HG03139 (cell line): ENCODE measurements at regions not wholly inside any gene's neighbourhood (a gene's known extent, or its start where the extent isn't known, plus 50 kb on each side); places are given as distances from the start of the nearest gene placed in this dataset.

ENCODE experiments used
- ATAC-seq: cut with Tn5 transposase; IDR thresholded peaks from one replicate; pipeline ENCODE4 v1.9.1; 2021; ENCODE audit not compliant: unreplicated experiment

- no peak for ATAC-seq
These were observed 212.4 kb downstream of the HSD17B3 start for GRCh38 chr9:96089452-96090085.

- ATAC-seq = no peak
These were observed 213.0 kb downstream of the ERCC6L2 start for GRCh38 chr9:96088510-96088909.

DNA sequence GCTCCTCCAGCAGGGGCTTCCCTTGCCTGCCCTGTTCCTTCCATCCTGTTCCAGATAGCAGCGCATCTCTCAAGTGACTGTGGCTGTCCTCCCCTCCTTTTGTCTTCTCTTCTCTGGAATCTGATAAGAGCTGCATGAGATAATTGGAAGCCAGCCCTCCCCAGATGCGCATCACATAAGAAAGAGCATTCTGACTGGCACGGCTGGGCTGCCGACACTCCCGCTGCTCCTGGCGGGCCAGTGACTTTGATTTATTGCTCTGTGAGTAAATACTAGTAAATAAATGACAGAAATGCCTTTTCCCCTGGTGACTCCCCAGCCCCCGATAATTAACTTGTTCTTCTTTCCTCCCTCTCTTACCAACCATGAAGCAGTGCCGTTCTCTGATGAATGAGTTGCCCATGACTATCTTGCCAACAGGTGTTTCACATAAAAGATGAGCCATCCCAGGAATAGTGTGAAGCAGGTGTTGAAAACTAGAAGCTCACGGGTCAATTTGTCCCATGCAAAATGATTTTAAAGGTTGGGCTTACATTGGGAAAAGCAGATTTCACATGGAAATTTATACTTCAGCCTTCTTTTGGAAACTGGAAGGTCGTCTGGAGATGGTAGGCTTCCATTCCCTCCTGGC, 212.3 kb downstream of the ERCC6L2 start:
- ATAC-seq = no peak

- ATAC-seq = no peak
These were observed 211.6 kb downstream of the ERCC6L2 start for GRCh38 chr9:96086936-96087571.

GRCh38 chr9:96085491-96086143, 210.1 kb downstream of the ERCC6L2 start:
- no peak for ATAC-seq

GRCh38 chr9:96084331-96084734, 208.8 kb downstream of the ERCC6L2 start:
- no peak for ATAC-seq

- ATAC-seq = no peak
These were observed 207.2 kb downstream of the ERCC6L2 start for GRCh38 chr9:96082516-96083232.

GRCh38 chr9:96080364-96080763, 204.9 kb downstream of the ERCC6L2 start:
- ATAC-seq = no peak

GRCh38 chr9:96079779-96080178, 204.3 kb downstream of the ERCC6L2 start:
- no peak for ATAC-seq

- ATAC-seq = no peak
These were observed 203.5 kb downstream of the ERCC6L2 start for GRCh38 chr9:96078897-96079490.

DNA sequence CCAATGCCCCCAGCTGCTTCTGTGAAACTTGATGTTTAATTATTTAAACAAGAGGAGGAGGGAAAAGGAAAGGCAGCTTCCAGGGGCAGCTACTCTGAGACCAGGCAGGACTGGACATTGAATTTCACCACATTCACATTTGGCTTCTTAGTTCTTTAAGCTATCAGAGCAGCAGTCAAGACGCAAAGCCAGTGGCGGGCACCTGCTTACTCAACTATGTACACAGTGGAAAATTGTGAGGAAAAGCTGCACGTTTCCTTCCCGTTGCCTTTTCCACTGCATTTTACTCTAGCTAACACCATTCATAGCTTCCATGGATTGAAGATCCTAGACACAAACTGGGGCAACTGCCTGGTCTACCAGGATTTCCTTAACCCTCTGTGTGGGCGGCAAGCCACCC, 200.3 kb downstream of the ERCC6L2 start:
- ATAC-seq = no peak

DNA sequence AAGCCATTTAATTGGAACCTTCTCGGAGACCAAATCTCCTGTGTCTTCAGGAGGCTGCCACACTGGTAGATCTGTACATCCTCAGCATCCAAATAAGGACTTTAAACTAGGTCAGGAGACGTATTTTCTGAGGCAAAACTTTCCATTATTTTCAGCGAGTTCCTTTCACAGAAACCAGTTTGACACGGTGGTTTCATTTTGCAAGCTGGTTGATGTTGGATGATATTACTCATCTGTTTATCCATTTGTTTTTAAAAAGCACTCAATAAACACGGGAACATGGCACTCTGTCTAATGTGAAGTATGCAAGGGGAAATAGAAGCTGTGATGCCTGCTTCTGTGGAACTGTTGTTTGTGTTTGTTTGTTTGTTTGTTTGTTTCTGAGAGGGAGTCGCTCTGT, 199.6 kb downstream of the ERCC6L2 start:
- no peak for ATAC-seq

DNA sequence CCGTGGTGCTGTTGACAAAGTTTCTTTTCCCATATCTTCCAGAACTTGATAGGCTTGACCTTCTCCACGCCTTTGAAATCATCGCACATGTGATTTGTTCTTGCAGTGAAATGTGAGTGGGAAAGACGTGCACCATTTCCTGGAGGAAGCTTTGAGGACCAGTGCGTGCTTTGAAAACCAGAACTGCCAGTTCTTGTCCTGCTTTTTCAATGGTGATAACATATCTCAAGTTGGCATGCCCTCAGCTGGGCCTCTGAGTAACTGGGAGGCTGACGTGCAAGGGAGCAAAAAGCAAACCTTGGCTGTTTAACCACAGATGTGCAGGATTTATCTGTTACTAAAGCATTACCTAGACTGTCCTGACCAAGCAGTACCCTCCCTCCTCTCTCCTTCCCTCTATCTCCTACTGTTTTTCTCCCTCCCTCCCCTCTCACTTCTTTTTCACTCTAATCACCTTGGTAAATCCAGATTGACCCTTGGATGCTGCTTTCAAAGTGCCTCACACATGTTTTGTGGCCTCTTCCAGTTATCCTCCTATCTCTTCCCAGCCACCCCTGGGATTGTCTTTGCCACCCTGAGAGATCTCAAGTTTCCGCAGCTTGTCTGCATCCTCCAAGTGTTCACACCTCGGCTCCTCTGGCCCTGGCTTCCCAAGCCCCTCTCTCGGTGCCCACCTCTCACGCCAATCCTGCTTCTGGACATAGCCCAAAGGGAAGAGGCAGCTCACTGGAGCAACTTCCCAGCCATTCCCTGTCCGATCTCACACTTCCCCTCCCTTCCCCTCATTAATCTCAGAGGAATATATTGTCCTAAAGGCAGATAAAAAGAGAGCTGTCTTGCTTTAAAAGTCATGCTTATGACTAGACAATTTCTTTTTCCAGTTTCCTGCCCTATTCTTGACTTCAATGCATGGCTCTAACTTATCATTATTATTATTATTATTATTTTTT, 198.3 kb downstream of the ERCC6L2 start:
- ATAC-seq = no peak

- no peak for ATAC-seq
These were observed 197.4 kb downstream of the ERCC6L2 start for GRCh38 chr9:96072930-96073329.

GRCh38 chr9:96071815-96072124, 196.3 kb downstream of the ERCC6L2 start:
- no peak for ATAC-seq

DNA sequence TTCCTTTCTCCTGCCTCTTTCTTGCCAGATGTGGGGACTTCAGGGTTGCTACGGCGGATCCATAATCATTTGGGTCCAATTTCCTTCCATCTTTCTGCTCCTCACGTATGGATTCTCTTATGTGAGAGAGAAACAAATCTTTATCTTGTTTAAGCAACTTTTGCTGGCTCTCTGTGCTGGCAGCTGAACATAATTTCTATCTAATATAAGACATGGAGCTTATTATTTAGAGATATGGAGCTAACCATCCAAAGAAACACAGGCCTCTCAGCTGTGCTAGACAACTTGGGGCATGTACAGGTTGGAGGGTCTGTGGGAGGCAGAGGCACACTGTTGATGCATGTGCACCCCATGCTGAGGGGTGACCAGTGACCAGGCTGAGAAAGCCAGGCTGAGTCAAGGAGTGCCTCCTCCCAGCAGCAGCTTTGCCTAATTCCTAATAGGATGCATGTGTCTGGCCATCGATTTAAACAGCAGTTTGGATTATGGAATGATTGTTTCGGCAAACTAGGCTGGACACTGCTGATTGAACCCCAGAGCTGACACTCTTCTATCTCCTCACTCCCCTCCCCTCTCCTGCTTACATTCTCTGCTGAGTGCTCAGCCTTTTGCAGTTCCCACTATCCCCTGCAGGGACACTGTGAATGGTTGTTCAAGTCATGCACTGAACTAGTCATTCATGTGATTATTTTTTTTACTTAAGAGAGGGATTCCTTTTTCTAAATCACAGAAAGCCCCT, 195.8 kb downstream of the ERCC6L2 start:
- no peak for ATAC-seq

DNA sequence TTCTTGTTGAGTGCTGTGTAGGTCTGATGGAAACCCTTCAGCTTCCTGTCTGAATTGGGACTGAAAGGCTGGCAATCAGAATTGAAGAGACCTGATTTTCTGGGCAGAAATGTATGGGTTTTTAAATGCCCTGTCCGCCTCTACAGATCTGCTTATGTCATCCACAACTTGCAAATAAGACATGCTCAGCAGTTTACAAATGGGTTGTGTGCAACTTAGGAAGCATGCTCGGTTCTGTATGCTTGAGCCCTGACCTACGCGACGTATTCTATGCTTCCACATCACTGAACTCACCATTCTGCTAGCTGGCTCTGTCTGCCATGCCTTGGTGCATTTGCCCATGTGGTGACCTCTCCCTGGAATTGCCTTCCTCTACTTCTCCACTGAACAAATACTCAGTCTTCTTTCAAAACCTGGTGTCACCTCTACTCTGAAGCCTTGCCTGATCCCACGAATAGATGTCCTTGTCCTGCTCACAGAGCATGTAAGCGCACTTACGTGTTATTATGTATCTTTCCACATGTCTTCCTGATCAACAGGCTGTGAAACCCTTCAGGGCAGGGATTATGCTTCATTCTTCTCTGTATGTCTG, 194.2 kb downstream of the ERCC6L2 start:
- no peak for ATAC-seq

- no peak for ATAC-seq
These were observed 193.0 kb downstream of the ERCC6L2 start for GRCh38 chr9:96068511-96068910.

DNA sequence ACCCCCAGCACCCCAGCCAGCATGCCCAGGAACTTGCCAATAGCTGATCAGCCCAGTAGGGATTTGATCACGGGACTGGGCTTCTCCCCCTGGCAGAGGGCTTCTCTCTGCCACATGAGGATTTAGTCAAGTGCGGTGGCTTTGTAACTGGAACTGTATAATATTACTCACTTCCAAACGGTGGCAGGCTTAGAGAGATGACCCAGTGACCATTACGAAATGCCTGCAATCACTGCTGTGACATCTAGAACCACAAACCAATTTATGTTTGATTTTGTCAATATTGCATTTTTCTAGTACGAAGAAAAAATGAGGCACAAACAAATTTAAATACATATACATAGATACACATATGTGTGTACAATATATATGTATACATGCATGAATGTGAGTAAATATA, 192.1 kb downstream of the ERCC6L2 start:
- no peak for ATAC-seq
